ENCODE measurements at regions not wholly inside any gene's neighbourhood (a gene's known extent, or its start where the extent isn't known, plus 50 kb on each side); places are given as distances from the start of the nearest gene placed in this dataset.

- TF ChIP-seq CTCF (IDR thresholded peaks at IDR 0.05) (no peak), POLR2A (IDR thresholded peaks at IDR 0.05) (no peak)
These were observed 136.0 kb upstream of the UBE2E2 start for GRCh38 chr3:23067116-23067515.
